Hepatocyte (in vitro differentiated cells): ENCODE measurements at regions not wholly inside any gene's neighbourhood (a gene's known extent, or its start where the extent isn't known, plus 50 kb on each side); places are given as distances from the start of the nearest gene placed in this dataset.

Source experiments
- DNase-seq: peaks from one replicate; pipeline ENCODE4 v3.0.0-alpha.2; 2016; ENCODE audit warnings: low spot score
- H2AFZ ChIP-seq: fragments of 200-600 bp; sonication (generic); 2 replicates; pipeline ENCODE4 v1.6.0; 2016; ENCODE audit warnings: antibody characterized with exemption, mild to moderate bottlenecking
- H3K27ac ChIP-seq: fragments of 200-600 bp; sonication (generic); 2 replicates; pipeline ENCODE4 v1.5.1; 2016; ENCODE audit warnings: mild to moderate bottlenecking
- H3K27me3 ChIP-seq: fragments of 200-600 bp; sonication (generic); 2 replicates; pipeline ENCODE4 v1.6.1; 2016
- H3K36me3 ChIP-seq: fragments of 200-600 bp; sonication (generic); replicated peaks from 2 replicates; pipeline ENCODE4 v1.5.1; 2016; ENCODE audit warnings: low read depth; ENCODE audit not compliant: insufficient read depth
- H3K4me1 ChIP-seq: fragments of 200-600 bp; sonication (generic); 2 replicates; pipeline ENCODE4 v1.5.1; 2016; ENCODE audit warnings: mild to moderate bottlenecking, moderate library complexity; ENCODE audit not compliant: insufficient read depth
- H3K4me2 ChIP-seq: fragments of 200-600 bp; sonication (generic); 2 replicates; pipeline ENCODE4 v1.6.0; 2016
- H3K4me3 ChIP-seq: fragments of 200-600 bp; sonication (generic); 2 replicates; pipeline ENCODE4 v1.5.1; 2016; ENCODE audit warnings: mild to moderate bottlenecking
- H3K79me2 ChIP-seq: fragments of 200-600 bp; sonication (generic); 2 replicates; pipeline ENCODE4 v1.6.0; 2017; ENCODE audit warnings: mild to moderate bottlenecking
- H3K9me2 ChIP-seq: fragments of 200-600 bp; sonication (generic); replicated peaks from 2 replicates; pipeline ENCODE4 v1.6.0; 2017; ENCODE audit warnings: mild to moderate bottlenecking; ENCODE audit not compliant: insufficient read depth
- H3K9me3 ChIP-seq: fragments of 200-600 bp; sonication (generic); 2 replicates; pipeline ENCODE4 v1.5.1; 2016; ENCODE audit warnings: low read depth, mild to moderate bottlenecking
- H4K20me1 ChIP-seq: fragments of 200-600 bp; sonication (generic); 2 replicates; pipeline ENCODE4 v1.6.0; 2016; ENCODE audit warnings: mild to moderate bottlenecking; ENCODE audit not compliant: insufficient read depth, poor library complexity, severe bottlenecking
- CTCF ChIP-seq: fragments of 200-600 bp; sonication (generic); IDR thresholded peaks from 2 replicates; pipeline ENCODE4 v1.5.1; 2016; ENCODE audit warnings: antibody characterized with exemption, mild to moderate bottlenecking; ENCODE audit not compliant: poor library complexity
- EZH2 ChIP-seq: fragments of 200-600 bp; sonication (generic); IDR thresholded peaks from 2 replicates; pipeline ENCODE4 v1.6.1; 2016; ENCODE audit warnings: antibody characterized with exemption, mild to moderate bottlenecking, borderline replicate concordance
- EZH2phosphoT487 ChIP-seq: fragments of 200-600 bp; sonication (generic); IDR thresholded peaks from one replicate; pipeline ENCODE4 v1.6.1; 2018; ENCODE audit warnings: antibody characterized with exemption, mild to moderate bottlenecking, low read depth, moderate library complexity; ENCODE audit not compliant: unreplicated experiment, severe bottlenecking
- WGBS: methylation state at CpG from one replicate; pipeline ENCODE4 v1.1.6; 2016; ENCODE audit warnings: low lambda C conversion rate; ENCODE audit errors: missing lambda C conversion rate; 5-methylcytosine and 5-hydroxymethylcytosine counted together

- Histone ChIP-seq H3K27ac (no peak overlapping the region), H2AFZ (no peak overlapping the region), H3K4me2 (no peak overlapping the region), H3K27me3 (no peaks in the 10 kb centered on the region), H3K9me3 (peaks cover 6% of the 10 kb centered on the region), H4K20me1 (no peaks in the 10 kb centered on the region), H3K4me3 (no peak overlapping the region), H3K9me2 (no peaks in the 10 kb centered on the region), H3K79me2 (no peaks in the 10 kb centered on the region), H3K4me1 (no peaks in the 10 kb centered on the region), H3K36me3 (no peaks in the 10 kb centered on the region)
- no peak for DNase-seq
- TF ChIP-seq CTCF = no peak
- WGBS = 80% methylated on average over 3 of the region's 3 CpGs
These were observed 331.1 kb upstream of the SLC7A11 start for GRCh38 chr4:138573246-138573645.

GRCh38 chr4:138572007-138572406, 329.9 kb upstream of the SLC7A11 start:
- H3K9me3 ChIP-seq = peaks cover 2% of the 10 kb centered on the region
- 85% methylated on average over 2 of the region's 2 CpGs for WGBS

GRCh38 chr4:138567696-138568095, 325.5 kb upstream of the SLC7A11 start:
- TF ChIP-seq EZH2 = no peak
- Histone ChIP-seq H3K4me1 (no peaks in the 10 kb centered on the region), H3K27me3 (no peaks in the 10 kb centered on the region), H3K79me2 (no peaks in the 10 kb centered on the region), H3K9me3 (no peaks in the 10 kb centered on the region), H4K20me1 (no peaks in the 10 kb centered on the region), H3K36me3 (no peaks in the 10 kb centered on the region), H3K9me2 (no peaks in the 10 kb centered on the region), H3K27ac (no peak overlapping the region), H3K4me3 (no peak overlapping the region), H2AFZ (no peak overlapping the region), H3K4me2 (no peak overlapping the region)
- WGBS = 70% methylated on average over 3 of the region's 3 CpGs
- no peak for DNase-seq

More at GRCh38 chr4:138572007-138572406, 329.9 kb upstream of the SLC7A11 start:
- Histone ChIP-seq H3K4me3 (no peak overlapping the region), H3K9me2 (no peaks in the 10 kb centered on the region), H3K36me3 (no peaks in the 10 kb centered on the region), H3K27me3 (no peaks in the 10 kb centered on the region), H3K4me1 (no peaks in the 10 kb centered on the region), H2AFZ (no peak overlapping the region), H3K27ac (no peak overlapping the region), H4K20me1 (no peaks in the 10 kb centered on the region), H3K79me2 (no peaks in the 10 kb centered on the region), H3K4me2 (no peak overlapping the region)
- DNase-seq = no peak
- TF ChIP-seq EZH2phosphoT487 (no peak), CTCF (no peak), EZH2 (no peak)

GRCh38 chr4:138565576-138565975, 323.4 kb upstream of the SLC7A11 start:
- WGBS = 96% methylated on average over 4 of the region's 4 CpGs
- Histone ChIP-seq H3K9me3 (no peaks in the 10 kb centered on the region), H3K79me2 (no peaks in the 10 kb centered on the region), H3K9me2 (no peaks in the 10 kb centered on the region), H3K36me3 (no peaks in the 10 kb centered on the region), H2AFZ (no peak overlapping the region), H3K4me3 (no peak overlapping the region), H3K4me2 (no peak overlapping the region), H3K27ac (no peak overlapping the region), H3K27me3 (no peaks in the 10 kb centered on the region), H3K4me1 (no peaks in the 10 kb centered on the region), H4K20me1 (no peaks in the 10 kb centered on the region)
- TF ChIP-seq EZH2phosphoT487 (no peak), EZH2 (no peak), CTCF (no peak)
- no peak for DNase-seq
